ENCODE measurements at regions not wholly inside any gene's neighbourhood (a gene's known extent, or its start where the extent isn't known, plus 50 kb on each side); places are given as distances from the start of the nearest gene placed in this dataset. TPM values are rescaled to one million over a fixed set of nuclear protein-coding genes. Genes with fewer than 3 reads are reported as not detected.

GRCh38 chr2:12666445-12666844 is 50.3 kb upstream of the TRIB2 start:
- H3K36me3 ChIP-seq (ENCODE audit: control insufficient read depth in 1 of 2, insufficient read depth in 2 of 2, low read length in 2 of 2) = no peaks in the 10 kb centered on the region
- DNase-seq (ENCODE audit: low read depth, low spot score) (no peak), ATAC-seq (no peak)
- POLR2A ChIA-PET = no interaction called here
- no peak overlapping the region for H3K4me2 ChIP-seq (ENCODE audit: low read length)
- TF ChIP-seq CBX3 (IDR thresholded peaks at IDR 0.05; ENCODE audit: low read depth) (no peak), YY1 (IDR thresholded peaks at IDR 0.05; ENCODE audit: extremely low read depth, insufficient replicate concordance, low read depth, low read length) (no peak), ZFX (IDR thresholded peaks at IDR 0.05) (no peak), RAD21 (IDR thresholded peaks at IDR 0.05; ENCODE audit: low read depth) (no peak), POLR2A (IDR thresholded peaks at IDR 0.05; ENCODE audit: borderline replicate concordance, extremely low read depth, insufficient read depth, insufficient read length) (no peak), ELF1 (IDR thresholded peaks at IDR 0.05; ENCODE audit: borderline replicate concordance, low read depth) (no peak), MAX (IDR thresholded peaks at IDR 0.05) (no peak)
- no peak overlapping the region for H3K9ac ChIP-seq (ENCODE audit: low read length)
- no peaks in the 10 kb centered on the region for H3K9me2 ChIP-seq (ENCODE audit: insufficient read depth)
- no peak overlapping the region for H3K27ac ChIP-seq (ENCODE audit: low read depth, low read length)
- H3K9me3 ChIP-seq (ENCODE audit: control insufficient read depth in 1 of 2, insufficient read depth in 1 of 2, low read depth in 1 of 2, low read length in 2 of 2) = peaks cover 0 to 6% of the 10 kb centered on the region in 2 experiments; a peak in 2 of 4 replicates
- H3K27me3 ChIP-seq (ENCODE audit: insufficient read depth, low read length) = no peaks in the 10 kb centered on the region
- H2AFZ ChIP-seq (ENCODE audit: low read depth, low read length, poor library complexity, severe bottlenecking) = no peak overlapping the region
- intact Hi-C loops (cut with micrococcal nuclease) = no loop called here
- no peaks in the 10 kb centered on the region for H4K20me1 ChIP-seq (ENCODE audit: insufficient read depth)
- no peak overlapping the region for H3K4me3 ChIP-seq (replicated peaks in 1 of 2; ENCODE audit: low read depth in 1 of 2, low read length in 2 of 2)
- peaks cover 0 to 6% of the 10 kb centered on the region in 2 experiments; a peak in 1 of 4 replicates for H3K4me1 ChIP-seq (ENCODE audit: control insufficient read depth in 1 of 2, insufficient read depth in 2 of 2, low read length in 2 of 2)
- CTCF ChIA-PET = no interaction called here
- H3K79me2 ChIP-seq (ENCODE audit: insufficient read depth, low read length) = no peaks in the 10 kb centered on the region
- BruUV-seq (replicated peaks) = no TSS peak
- RAD21 ChIA-PET (ENCODE audit: low non-redundant PET in 1 of 2, low total read pairs in 2 of 2, uncharacterized antibody in 2 of 2, unreplicated experiment in 2 of 2) = no interaction called here

Small RNAs in the stretch of these regions (microRNA-seq; reads per million reads assigned to microRNA genes)
- not detected for gene MIR3681 (ENCODE audit: borderline number of aligned reads)
